Medulla oblongata (tissue), 1 donor: ENCODE measurements at regions not wholly inside any gene's neighbourhood (a gene's known extent, or its start where the extent isn't known, plus 50 kb on each side); places are given as distances from the start of the nearest gene placed in this dataset.

Experiments used
- DNase-seq: peaks from one replicate; pipeline ENCODE4 v3.0.0-alpha.2; 2015; ENCODE audit errors: extremely low spot score

- DNase-seq: no peak
Measured at GRCh38 chr19:30170495-30171137, 201.6 kb upstream of the ZNF536 start.

DNA sequence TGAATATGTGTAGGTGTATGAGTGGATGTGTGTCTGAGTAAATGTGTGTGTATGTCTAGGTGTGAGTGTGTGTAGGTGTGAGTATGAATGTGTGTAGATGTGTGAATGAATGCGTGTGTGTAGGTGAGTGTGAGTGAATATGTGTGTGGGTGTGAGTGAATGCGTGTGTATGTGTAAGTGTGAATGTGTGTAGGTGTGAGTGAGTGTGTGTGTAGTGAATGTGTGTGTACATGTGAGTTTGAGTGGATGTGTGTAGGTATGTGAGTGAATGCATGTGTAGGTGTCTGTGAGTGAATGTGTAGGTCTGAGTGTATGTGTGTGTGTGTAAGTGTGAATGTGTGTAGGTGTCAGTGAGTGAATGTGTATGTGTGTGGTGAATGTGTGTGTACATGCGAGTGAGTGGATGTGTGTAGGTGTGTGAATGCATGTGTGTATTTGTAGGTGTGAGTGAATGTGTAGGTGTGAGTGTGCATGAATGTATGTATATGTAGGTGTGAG lies 201.0 kb upstream of the ZNF536 start:
- DNase-seq: no peak

- DNase-seq: no peak
Measured at GRCh38 chr19:30171795-30172612, 200.2 kb upstream of the ZNF536 start.

DNA sequence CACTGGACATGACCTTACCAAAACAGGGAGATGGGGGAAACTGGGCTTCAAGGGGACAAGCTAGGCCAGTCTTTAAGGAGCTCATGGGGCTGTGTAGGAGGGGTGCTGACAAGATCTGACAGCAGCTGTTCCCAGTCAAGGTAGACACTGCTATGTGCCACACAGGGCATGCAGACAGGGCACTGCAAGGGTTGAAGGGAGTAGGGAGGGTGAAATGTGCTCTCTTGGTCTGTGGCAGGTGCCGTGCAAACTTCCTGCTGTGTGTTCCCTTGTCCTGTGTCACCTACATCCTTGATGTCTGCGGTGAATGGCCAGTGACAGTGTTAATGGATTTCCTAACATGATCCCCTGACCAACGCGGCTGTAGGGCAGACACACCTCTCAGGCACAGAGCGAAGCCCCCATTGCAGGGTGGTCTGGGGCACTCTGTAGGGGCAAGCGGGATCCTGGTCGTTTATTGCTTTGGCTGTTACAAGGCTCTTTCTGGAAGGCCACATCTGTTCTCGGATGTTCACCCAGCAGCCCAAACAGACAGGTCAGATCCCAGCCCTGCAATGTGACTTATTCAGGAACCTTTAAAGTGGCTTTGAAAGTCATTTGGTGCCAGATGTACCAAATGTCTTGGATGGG lies 199.5 kb upstream of the ZNF536 start:
- DNase-seq: no peak

GRCh38 chr19:30173593-30174356 lies 198.4 kb upstream of the ZNF536 start:
- no peak for DNase-seq

DNA sequence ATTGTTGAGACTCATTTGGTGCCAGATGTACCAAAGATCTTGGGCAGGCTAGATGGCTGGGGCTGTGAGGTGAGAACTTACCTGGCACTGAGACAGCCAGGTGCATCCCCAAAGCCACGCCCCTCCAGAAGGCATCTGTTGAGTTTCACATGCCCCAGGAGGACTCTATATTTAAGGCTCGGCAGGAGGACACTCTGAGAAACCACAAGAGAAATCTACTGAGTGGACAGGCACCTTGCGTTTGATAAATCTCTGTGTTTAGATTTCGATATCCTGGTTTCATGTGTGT lies 197.9 kb upstream of the ZNF536 start:
- no peak for DNase-seq

DNA sequence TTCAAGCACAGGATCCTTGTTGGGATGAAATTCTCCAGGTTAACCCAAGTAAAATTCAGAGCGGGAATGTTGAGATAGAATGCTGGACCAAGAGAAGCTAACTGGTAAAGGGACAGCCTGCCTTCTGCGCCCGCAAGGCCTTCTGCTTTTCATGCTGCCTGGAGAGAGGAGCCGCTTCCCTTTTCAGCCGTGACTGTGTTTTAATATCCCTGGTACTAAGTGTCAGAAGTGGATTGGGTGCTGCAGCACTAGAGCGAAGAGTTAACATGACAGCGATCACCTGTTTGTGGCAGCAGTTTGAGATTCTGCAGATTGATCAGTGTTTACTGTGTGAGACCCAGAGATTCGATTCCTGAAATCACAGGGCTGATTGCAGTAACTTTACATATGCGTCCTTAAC lies 197.4 kb upstream of the ZNF536 start:
- DNase-seq: no peak

- DNase-seq: no peak
Measured at GRCh38 chr19:30175987-30176386, 196.2 kb upstream of the ZNF536 start.

DNA sequence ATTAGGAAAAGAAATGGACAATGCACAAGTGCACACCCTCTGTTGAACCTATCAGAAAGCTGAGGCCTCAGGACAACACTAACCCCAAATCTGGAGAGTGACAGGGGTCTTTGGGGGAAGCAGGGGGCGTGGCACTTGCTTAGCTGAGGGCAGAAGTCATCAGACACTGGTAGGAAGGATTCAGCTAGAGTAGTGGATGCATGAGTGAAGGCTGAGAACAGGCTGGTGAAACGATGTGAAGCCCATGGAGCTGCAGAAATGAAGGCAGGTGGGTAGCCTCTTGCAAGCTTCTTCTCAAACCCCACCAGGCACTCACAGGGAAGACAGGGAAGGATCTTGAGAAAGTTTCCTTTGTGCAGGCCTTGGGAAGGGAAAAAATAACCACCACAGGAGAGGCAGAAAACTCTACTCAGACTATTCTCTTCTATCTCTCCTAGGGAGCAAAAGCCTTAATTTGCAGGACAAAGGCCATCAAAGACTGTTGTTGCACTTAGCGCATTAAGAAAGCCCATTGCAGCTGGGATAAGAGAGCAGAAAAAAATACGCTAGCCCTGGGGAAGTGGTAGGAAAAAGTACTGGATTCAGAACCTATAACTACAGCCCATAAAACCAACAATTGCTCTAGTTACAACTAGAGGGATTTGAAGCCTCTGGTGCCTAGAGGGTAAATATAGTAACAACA lies 193.3 kb upstream of the ZNF536 start:
- DNase-seq: no peak

DNA sequence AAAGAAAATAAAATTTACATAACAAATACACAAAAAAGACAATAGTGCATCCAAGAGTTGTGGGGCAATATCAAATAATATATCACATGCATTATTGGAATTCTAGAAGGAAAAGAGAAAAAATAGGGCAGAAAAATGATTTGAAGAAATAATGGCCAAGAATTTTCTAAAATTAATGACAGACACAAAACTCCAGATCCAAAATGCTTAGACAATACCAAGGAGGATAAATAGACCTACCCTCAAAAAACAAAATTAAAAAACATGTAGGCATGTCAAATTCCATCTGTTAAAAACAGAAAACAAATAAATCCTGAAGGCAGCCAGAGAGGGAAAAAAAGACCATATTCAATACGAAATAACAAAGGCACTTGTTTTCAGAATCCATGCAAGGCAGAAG lies 191.5 kb upstream of the ZNF536 start:
- DNase-seq: no peak

DNA sequence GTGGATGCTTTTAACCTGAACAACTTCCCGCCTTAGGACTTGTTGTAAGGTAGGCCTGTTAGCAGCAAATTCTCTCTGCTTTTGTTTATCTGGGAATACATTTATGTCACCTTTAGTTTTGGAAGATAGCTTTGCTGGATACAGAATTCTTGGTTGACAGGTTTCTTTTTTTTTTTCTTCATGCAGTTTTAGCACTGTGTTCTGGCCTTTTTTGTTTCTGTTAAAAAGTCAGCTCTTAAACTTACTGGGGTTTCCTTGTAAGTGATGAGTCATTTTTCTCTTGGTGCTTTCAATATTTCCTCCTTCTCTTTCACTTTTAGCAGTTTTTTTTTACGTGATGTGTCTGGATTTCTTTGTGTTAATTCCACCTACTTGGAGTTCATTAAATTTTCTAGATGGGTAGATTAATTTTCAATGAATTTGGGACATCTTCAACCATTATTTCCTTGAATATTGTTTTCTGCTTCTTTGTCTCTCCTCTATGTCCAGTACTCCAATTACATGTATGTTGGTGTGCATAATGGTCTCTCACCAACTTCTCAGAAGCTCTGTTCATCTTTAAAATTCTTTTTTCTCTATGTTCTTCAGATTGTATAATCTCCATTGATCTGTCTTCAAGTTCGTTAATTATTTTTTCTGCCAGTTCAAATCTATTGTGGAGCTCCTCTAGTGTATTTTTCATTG lies 188.2 kb upstream of the ZNF536 start:
- no peak for DNase-seq

DNA sequence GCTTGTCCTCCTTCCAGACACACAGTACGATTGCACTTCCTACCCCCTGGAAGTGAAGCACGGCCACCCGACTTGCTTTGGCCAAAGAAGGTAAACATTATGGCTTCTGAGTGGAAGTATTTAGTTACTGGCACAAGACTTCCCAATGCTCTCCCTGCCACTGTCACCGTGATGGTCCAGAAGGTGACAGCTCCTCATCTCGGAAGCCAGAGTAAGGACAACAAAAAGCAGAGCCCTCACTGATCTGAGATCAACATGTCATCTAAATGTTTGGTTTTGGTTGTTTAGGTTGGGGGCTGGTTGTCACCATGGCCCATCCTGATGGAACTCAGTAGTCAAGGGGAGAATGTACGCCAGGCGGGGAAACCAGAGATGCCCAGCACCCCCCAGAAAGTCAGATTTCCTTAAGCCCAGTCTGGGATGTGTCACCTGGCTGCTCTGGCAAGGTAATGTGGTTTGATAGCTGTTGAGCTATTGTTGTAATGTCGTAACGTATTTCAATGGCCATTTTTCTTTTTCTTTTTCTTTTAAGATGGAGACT lies 170.1 kb upstream of the ZNF536 start:
- no peak for DNase-seq

DNA sequence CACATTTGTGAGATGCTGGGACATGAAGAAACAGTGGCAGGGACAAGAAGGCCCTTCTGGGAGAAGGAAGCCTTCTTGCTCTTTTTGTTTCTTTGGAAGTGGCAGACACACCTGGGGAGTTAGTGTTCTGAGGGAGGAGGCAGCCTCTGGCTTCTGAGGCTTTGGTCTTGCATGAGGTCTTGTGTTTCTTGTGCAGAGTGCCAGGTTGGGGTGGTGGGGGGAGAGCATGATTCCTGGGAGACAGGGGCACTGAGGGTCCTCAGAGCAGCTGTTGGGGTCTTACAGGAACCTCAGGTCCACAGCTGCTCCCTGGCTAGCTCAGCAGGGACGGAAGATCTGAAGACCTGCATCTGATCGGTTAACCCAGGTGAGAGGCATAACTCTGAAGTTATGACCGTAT lies 167.5 kb upstream of the ZNF536 start:
- no peak for DNase-seq

DNA sequence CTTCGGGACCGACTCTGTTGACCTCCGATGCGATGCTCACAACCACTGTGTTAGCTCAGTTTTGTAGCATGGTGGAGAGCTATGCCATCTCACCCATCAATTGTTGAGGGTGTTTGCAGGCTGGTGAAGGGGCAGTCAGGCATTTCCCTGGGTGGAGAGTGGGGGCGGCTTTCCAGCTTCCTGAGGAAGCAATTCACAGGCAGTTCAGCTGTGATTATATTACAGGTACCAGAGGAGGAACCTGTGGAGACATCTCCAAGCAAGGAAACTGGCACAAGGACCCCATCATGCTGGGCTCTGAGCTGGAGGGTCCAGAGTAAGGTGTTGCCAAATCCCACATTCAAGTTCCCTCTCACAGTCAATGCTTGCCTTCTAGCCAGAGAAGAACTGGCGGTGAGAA lies 166.0 kb upstream of the ZNF536 start:
- no peak for DNase-seq

DNA sequence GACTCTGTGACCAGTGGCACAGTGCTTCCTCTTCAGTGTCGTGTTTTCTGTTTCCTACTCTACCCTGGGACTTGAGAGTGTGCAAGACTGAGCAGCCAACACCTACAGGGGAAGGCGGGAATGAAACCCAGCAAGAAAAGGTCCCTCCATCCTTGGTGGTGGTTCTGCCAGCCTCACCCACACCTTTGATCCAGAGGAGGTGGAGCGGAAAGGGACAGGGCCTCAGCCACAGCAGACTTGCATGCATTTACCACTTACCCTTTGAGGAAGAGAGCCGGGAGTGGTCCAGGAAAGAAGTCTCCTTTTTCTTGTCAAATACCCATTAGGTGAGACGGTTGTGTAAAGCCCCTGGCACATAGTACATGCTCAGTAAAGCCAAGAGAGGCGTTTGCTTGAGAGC lies 164.8 kb upstream of the ZNF536 start:
- no peak for DNase-seq

GRCh38 chr19:30208436-30209060 lies 163.6 kb upstream of the ZNF536 start:
- DNase-seq: no peak

- no peak for DNase-seq
Measured at GRCh38 chr19:30209617-30210600, 162.3 kb upstream of the ZNF536 start.

GRCh38 chr19:30212574-30212973 lies 159.6 kb upstream of the ZNF536 start:
- no peak for DNase-seq

GRCh38 chr19:30214651-30215051 lies 157.5 kb upstream of the ZNF536 start:
- DNase-seq: no peak
